OCI-LY7 (cell line): ENCODE measurements at regions not wholly inside any gene's neighbourhood (a gene's known extent, or its start where the extent isn't known, plus 50 kb on each side); places are given as distances from the start of the nearest gene placed in this dataset.
"Not testable (repeated sequence)": the region's sequence is repeated elsewhere in the genome, so short reads cannot be mapped to it uniquely, and the experiment has no call there.

Experiments
- BruUV-seq: library from RNA; stranded (reverse); fragments of 400-500 nt; replicated peaks from 2 replicates; lab custom pipeline; 2021; lab: Mats Ljungman, UMichigan
- CTCF ChIA-PET: fragments of 300-600 bp; sonication (Branson Sonifier 250); formaldehyde crosslinking; loops from one replicate; lab custom pipeline; 2022; ENCODE audit warnings: antibody characterized with exemption; ENCODE audit not compliant: unreplicated experiment; lab: Charles Lee
- POLR2A ChIA-PET: fragments of 300-600 bp; sonication (Branson Sonifier 250); formaldehyde crosslinking; loops from one replicate; lab custom pipeline; 2022; ENCODE audit warnings: antibody characterized with exemption; lab: Charles Lee
- DNase-seq: peaks from one replicate; pipeline ENCODE4 v3.0.0-alpha.2; 2015; ENCODE audit warnings: low spot score
- H2AFZ ChIP-seq: fragments of 200-600 bp; sonication (generic), shearing (Covaris generic); 2 replicates; pipeline ENCODE4 v1.6.1; 2014; ENCODE audit warnings: mild to moderate bottlenecking, antibody characterized with exemption, low read length, moderate library complexity
- H3K27ac ChIP-seq: fragments of 200-600 bp; sonication (generic); 2 replicates; pipeline ENCODE4 v1.5.1; 2014; ENCODE audit warnings: mixed run types, low read depth, mild to moderate bottlenecking, moderate library complexity, low read length, inconsistent platforms; ENCODE audit not compliant: poor library complexity, severe bottlenecking
- H3K36me3 ChIP-seq: fragments of 200-600 bp; sonication (generic); 2 replicates; pipeline ENCODE4 v1.6.1; 2014; ENCODE audit warnings: mild to moderate bottlenecking, antibody characterized with exemption, low read length, moderate library complexity, mixed read lengths; ENCODE audit not compliant: insufficient read depth
- H3K4me1 ChIP-seq: fragments of 200-600 bp; sonication (generic); 2 replicates; pipeline ENCODE4 v1.5.1; 2014; ENCODE audit warnings: mild to moderate bottlenecking, low read length; ENCODE audit not compliant: insufficient read depth, poor library complexity, severe bottlenecking
- H3K4me2 ChIP-seq: fragments of 200-600 bp; sonication (generic); 2 replicates; pipeline ENCODE4 v1.6.1; 2014; ENCODE audit warnings: mild to moderate bottlenecking, low read length
- H3K4me3 ChIP-seq: fragments of 200-600 bp; sonication (generic); 2 replicates; pipeline ENCODE4 v1.5.1; 2014; ENCODE audit warnings: mild to moderate bottlenecking, low read depth, low read length; ENCODE audit not compliant: poor library complexity, severe bottlenecking
- H3K79me2 ChIP-seq: fragments of 200-600 bp; sonication (generic); 2 replicates; pipeline ENCODE4 v1.6.1; 2016; ENCODE audit warnings: low read depth, mild to moderate bottlenecking, low read length, moderate library complexity, mixed read lengths; ENCODE audit not compliant: insufficient read depth
- H3K9me2 ChIP-seq: fragments of 200-600 bp; sonication (generic); 2 replicates; pipeline ENCODE4 v1.6.1; 2016; ENCODE audit warnings: mild to moderate bottlenecking, low read length, mixed read lengths; ENCODE audit not compliant: insufficient read depth
- H3K9me3 ChIP-seq: fragments of 200-600 bp; sonication (generic); 2 replicates; pipeline ENCODE4 v1.6.1; 2014; ENCODE audit warnings: mild to moderate bottlenecking, mixed run types, low read length, mixed read lengths
- H4K20me1 ChIP-seq: fragments of 200-600 bp; sonication (generic); 2 replicates; pipeline ENCODE4 v1.6.1; 2014; ENCODE audit warnings: mild to moderate bottlenecking, antibody characterized with exemption, low read length, moderate library complexity, mixed read lengths; ENCODE audit not compliant: insufficient read depth
- CTCF ChIP-seq: fragments of 200-600 bp; sonication (generic); conservative IDR thresholded peaks from 2 replicates; pipeline ENCODE4 v1.5.1; 2014; ENCODE audit warnings: mild to moderate bottlenecking, antibody characterized with exemption, low read length, moderate library complexity, mixed read lengths
- EZH2phosphoT487 ChIP-seq: fragments of 200-600 bp; sonication (generic); IDR thresholded peaks from 2 replicates; pipeline ENCODE4 v1.6.1; 2018; ENCODE audit warnings: low read depth, borderline replicate concordance, mild to moderate bottlenecking, mixed run types, antibody characterized with exemption, low read length, moderate library complexity, mixed read lengths
- intact Hi-C: fragments of 100-400 bp; cut with micrococcal nuclease; formaldehyde crosslinking; loops from one replicate; pipeline ENCODE4 v1.10.0; 2022; ENCODE audit not compliant: unreplicated experiment

GRCh38 chr2:126952216-126952615 lies 53.5 kb downstream of the TEX51 start:
- H3K36me3 ChIP-seq: no peaks in the 10 kb centered on the region
- no peaks in the 10 kb centered on the region for H3K79me2 ChIP-seq
- no peaks in the 10 kb centered on the region for H3K9me3 ChIP-seq
- H3K4me2 ChIP-seq: no peak overlapping the region
- no peak overlapping the region for H3K27ac ChIP-seq
- no peak for TF ChIP-seq CTCF
- TF ChIP-seq EZH2phosphoT487: no peak
- no peak overlapping the region for H2AFZ ChIP-seq
- POLR2A ChIA-PET: no interaction called here
- no peak for DNase-seq
- no peaks in the 10 kb centered on the region for H4K20me1 ChIP-seq
- no TSS peak for BruUV-seq
- H3K4me3 ChIP-seq: no peak overlapping the region
- intact Hi-C loops: no loop called here
- no peaks in the 10 kb centered on the region for H3K4me1 ChIP-seq
- H3K9me2 ChIP-seq: no peaks in the 10 kb centered on the region
- CTCF ChIA-PET: no interaction called here

- Histone ChIP-seq H3K4me3 (no peak overlapping the region), H3K4me1 (no peaks in the 10 kb centered on the region), H3K4me2 (no peak overlapping the region), H3K9me3 (no peaks in the 10 kb centered on the region), H3K36me3 (no peaks in the 10 kb centered on the region), H3K9me2 (no peaks in the 10 kb centered on the region), H2AFZ (no peak overlapping the region), H4K20me1 (no peaks in the 10 kb centered on the region), H3K27ac (no peak overlapping the region), H3K79me2 (no peaks in the 10 kb centered on the region)
- intact Hi-C loops: no loop called here
- TF ChIP-seq CTCF: no peak
- no peak for TF ChIP-seq EZH2phosphoT487
- POLR2A ChIA-PET: no interaction called here
- DNase-seq: no peak
- BruUV-seq: no TSS peak
- CTCF ChIA-PET: no interaction called here
Measured at GRCh38 chr2:126953483-126953882, 54.8 kb downstream of the TEX51 start.

- no peak overlapping the region for H3K4me3 ChIP-seq
- no peak overlapping the region for H3K27ac ChIP-seq
- H4K20me1 ChIP-seq: no peaks in the 10 kb centered on the region
- no peak overlapping the region for H3K4me2 ChIP-seq
- no peak overlapping the region for H2AFZ ChIP-seq
- TF ChIP-seq EZH2phosphoT487 (no peak), CTCF (no peak)
- BruUV-seq: no TSS peak
- CTCF ChIA-PET: no interaction called here
- no peaks in the 10 kb centered on the region for H3K4me1 ChIP-seq
- POLR2A ChIA-PET: no interaction called here
- H3K9me3 ChIP-seq: no peaks in the 10 kb centered on the region
- H3K36me3 ChIP-seq: no peaks in the 10 kb centered on the region
- no peaks in the 10 kb centered on the region for H3K9me2 ChIP-seq
- intact Hi-C loops: no loop called here
- DNase-seq: no peak
- H3K79me2 ChIP-seq: no peaks in the 10 kb centered on the region
Measured at GRCh38 chr2:126954831-126955230, 56.1 kb downstream of the TEX51 start.

GRCh38 chr2:126956773-126957172 lies 58.1 kb downstream of the TEX51 start:
- ChIA-PET POLR2A (interaction anchor here (0.5 kb wide), 1 partner anchor 85 kb away, joined by 4 read pairs; no protein-coding TSS in a partner anchor), CTCF (interaction anchor here (0.6 kb wide), 1 partner anchor 150 kb away, joined by 3 read pairs; no protein-coding TSS in a partner anchor)
- intact Hi-C loops: not testable (repeated sequence)

More at GRCh38 chr2:126956773-126957172, 58.1 kb downstream of the TEX51 start:
- not testable (repeated sequence) for H2AFZ ChIP-seq, H3K4me1 ChIP-seq, DNase-seq, H3K27ac ChIP-seq, H3K4me3 ChIP-seq, H3K9me2 ChIP-seq, H3K4me2 ChIP-seq, H3K36me3 ChIP-seq, BruUV-seq, H4K20me1 ChIP-seq, H3K9me3 ChIP-seq, H3K79me2 ChIP-seq
